Bronchial epithelial cell (primary cell): ENCODE measurements at regions not wholly inside any gene's neighbourhood (a gene's known extent, or its start where the extent isn't known, plus 50 kb on each side); places are given as distances from the start of the nearest gene placed in this dataset.
A peak's percentile ranks its signal among the peaks of the same experiment; 100 is the strongest.

Experiments
- DNase-seq: peaks from one replicate; pipeline ENCODE4 v3.0.0-alpha.2; 2010; ENCODE audit warnings: low read depth
- FAIRE-seq: peaks from 2 replicates; lab custom pipeline; 2011; peaks lifted over from hg19 to GRCh38; lab: Jason Lieb, UNC
- H3K27me3 ChIP-seq: 2 replicates; pipeline ENCODE4 v1.5.1; 2011; ENCODE audit warnings: low read length; ENCODE audit not compliant: control insufficient read depth, insufficient read depth
- H3K36me3 ChIP-seq: 2 replicates; pipeline ENCODE4 v1.5.1; 2011; ENCODE audit warnings: low read length; ENCODE audit not compliant: control insufficient read depth, insufficient read depth
- H3K4me3 ChIP-seq: 2 replicates; pipeline ENCODE4 v1.5.1; 2011; ENCODE audit warnings: mild to moderate bottlenecking, low read depth, low read length, control low read depth
- TF ChIP-seq, protein P1 (sequence below): IDR thresholded peaks from 2 replicates; pipeline ENCODE4 v1.5.1; 2011; ENCODE audit warnings: mild to moderate bottlenecking, moderate library complexity, low read length, control low read depth, inconsistent platforms; ENCODE audit not compliant: insufficient read depth, severe bottlenecking

- TF ChIP-seq, protein P1, sequence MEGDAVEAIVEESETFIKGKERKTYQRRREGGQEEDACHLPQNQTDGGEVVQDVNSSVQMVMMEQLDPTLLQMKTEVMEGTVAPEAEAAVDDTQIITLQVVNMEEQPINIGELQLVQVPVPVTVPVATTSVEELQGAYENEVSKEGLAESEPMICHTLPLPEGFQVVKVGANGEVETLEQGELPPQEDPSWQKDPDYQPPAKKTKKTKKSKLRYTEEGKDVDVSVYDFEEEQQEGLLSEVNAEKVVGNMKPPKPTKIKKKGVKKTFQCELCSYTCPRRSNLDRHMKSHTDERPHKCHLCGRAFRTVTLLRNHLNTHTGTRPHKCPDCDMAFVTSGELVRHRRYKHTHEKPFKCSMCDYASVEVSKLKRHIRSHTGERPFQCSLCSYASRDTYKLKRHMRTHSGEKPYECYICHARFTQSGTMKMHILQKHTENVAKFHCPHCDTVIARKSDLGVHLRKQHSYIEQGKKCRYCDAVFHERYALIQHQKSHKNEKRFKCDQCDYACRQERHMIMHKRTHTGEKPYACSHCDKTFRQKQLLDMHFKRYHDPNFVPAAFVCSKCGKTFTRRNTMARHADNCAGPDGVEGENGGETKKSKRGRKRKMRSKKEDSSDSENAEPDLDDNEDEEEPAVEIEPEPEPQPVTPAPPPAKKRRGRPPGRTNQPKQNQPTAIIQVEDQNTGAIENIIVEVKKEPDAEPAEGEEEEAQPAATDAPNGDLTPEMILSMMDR: no peak
- H3K4me3 ChIP-seq: no peak overlapping the region
- DNase-seq (no peak), FAIRE-seq (no peak)
- no peaks in the 10 kb centered on the region for H3K36me3 ChIP-seq
- no peaks in the 10 kb centered on the region for H3K27me3 ChIP-seq
These were observed 49.9 kb downstream of the CHRM3 start for GRCh38 chr1:239436286-239436685.

GRCh38 chr1:239437822-239438221 lies 51.5 kb downstream of the CHRM3 start:
- TF ChIP-seq, protein P1: no peak
- Histone ChIP-seq H3K36me3 (no peaks in the 10 kb centered on the region), H3K27me3 (no peaks in the 10 kb centered on the region), H3K4me3 (no peak overlapping the region)
- no peak for DNase-seq
- FAIRE-seq: no peak

- no peak for FAIRE-seq
- DNase-seq: no peak
- TF ChIP-seq, protein P1: no peak
These were observed 52.5 kb downstream of the CHRM3 start for GRCh38 chr1:239438891-239439290.

GRCh38 chr1:239443361-239443760 lies 57.0 kb downstream of the CHRM3 start:
- TF ChIP-seq, protein P1: no peak
- FAIRE-seq: no peak

More at GRCh38 chr1:239438891-239439290, 52.5 kb downstream of the CHRM3 start:
- Histone ChIP-seq H3K36me3 (no peaks in the 10 kb centered on the region), H3K4me3 (no peak overlapping the region), H3K27me3 (no peaks in the 10 kb centered on the region)

DNA sequence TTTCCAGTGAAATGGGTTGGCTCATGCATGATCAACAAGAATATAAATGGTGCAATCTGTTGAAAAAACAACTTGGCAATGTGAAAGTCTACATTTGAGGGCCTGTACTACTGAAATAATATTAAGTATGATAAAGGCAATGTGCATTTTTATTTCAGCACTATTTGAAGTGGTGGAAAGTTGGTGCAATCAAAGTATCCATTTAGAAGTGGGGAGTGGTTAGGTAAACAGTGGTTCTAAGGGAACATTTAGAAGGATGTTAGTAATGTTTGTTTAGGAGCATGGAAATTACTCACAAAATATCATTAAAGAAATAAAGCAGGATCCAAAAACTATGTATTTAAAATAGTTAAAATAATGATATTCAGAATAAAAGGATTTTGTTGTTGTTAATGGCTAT lies 60.2 kb downstream of the CHRM3 start:
- FAIRE-seq (no peak), DNase-seq (peak; percentile 43)
- TF ChIP-seq, protein P1: no peak
- H3K4me3 ChIP-seq: no peak overlapping the region
- no peaks in the 10 kb centered on the region for H3K27me3 ChIP-seq
- no peaks in the 10 kb centered on the region for H3K36me3 ChIP-seq

More at GRCh38 chr1:239443361-239443760, 57.0 kb downstream of the CHRM3 start:
- Histone ChIP-seq H3K27me3 (no peaks in the 10 kb centered on the region), H3K4me3 (no peak overlapping the region), H3K36me3 (no peaks in the 10 kb centered on the region)
- DNase-seq: no peak

- Histone ChIP-seq H3K27me3 (no peaks in the 10 kb centered on the region), H3K36me3 (no peaks in the 10 kb centered on the region), H3K4me3 (no peak overlapping the region)
- DNase-seq (no peak), FAIRE-seq (no peak)
- TF ChIP-seq, protein P1: no peak
These were observed 62.5 kb downstream of the CHRM3 start for GRCh38 chr1:239448911-239449310.
